Cerebellar nuclear complex (tissue), 1 donor: ENCODE measurements at regions not wholly inside any gene's neighbourhood (a gene's known extent, or its start where the extent isn't known, plus 50 kb on each side); places are given as distances from the start of the nearest gene placed in this dataset.
"Not testable (repeated sequence)": the region's sequence is repeated elsewhere in the genome, so short reads cannot be mapped to it uniquely, and the experiment has no call there.

Experiments used
- DNase-seq, 2 experiments: peaks; one replicate each; lab custom pipeline; 2025; lab: John Stamatoyannopoulos, UW

GRCh38 chr5:67880876-67881275 lies 334.7 kb upstream of the PIK3R1 start:
- no peak for DNase-seq

- no peak for DNase-seq
Measured at GRCh38 chr5:67880511-67880805, 335.1 kb upstream of the PIK3R1 start.

GRCh38 chr5:67879620-67880510 lies 335.7 kb upstream of the PIK3R1 start:
- DNase-seq, result no peak

DNA sequence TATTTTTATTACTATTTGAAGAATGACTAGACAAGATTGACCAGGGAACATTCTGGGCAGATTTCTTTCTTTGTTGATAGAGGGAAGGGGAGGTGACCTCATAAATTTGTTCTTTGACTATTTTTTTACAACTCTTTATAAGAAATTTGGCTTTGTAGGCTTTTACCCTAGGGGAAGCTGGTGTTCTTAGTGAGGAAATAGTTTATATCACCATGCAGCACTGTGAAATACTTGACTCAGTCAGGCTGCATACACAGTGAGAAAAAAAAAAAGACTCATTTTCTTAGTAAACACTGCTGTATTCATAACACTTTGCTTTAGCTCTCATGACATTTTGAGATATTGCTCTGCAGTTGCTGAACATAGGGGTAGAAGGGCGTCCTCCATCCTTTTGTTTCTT lies 336.6 kb upstream of the PIK3R1 start:
- DNase-seq, result no peak

- no peak for DNase-seq
Measured at GRCh38 chr5:67876371-67876770, 339.2 kb upstream of the PIK3R1 start.

GRCh38 chr5:67875601-67876000 lies 340.0 kb upstream of the PIK3R1 start:
- no peak for DNase-seq

GRCh38 chr5:67873935-67874334 lies 341.6 kb upstream of the PIK3R1 start:
- DNase-seq, result no peak

GRCh38 chr5:67870662-67871061 lies 344.9 kb upstream of the PIK3R1 start:
- DNase-seq, result no peak

GRCh38 chr5:67864335-67864734 lies 351.2 kb upstream of the PIK3R1 start:
- DNase-seq, result not testable (repeated sequence)

- no peak for DNase-seq
Measured at GRCh38 chr5:67858471-67859031, 357.0 kb upstream of the PIK3R1 start.

DNA sequence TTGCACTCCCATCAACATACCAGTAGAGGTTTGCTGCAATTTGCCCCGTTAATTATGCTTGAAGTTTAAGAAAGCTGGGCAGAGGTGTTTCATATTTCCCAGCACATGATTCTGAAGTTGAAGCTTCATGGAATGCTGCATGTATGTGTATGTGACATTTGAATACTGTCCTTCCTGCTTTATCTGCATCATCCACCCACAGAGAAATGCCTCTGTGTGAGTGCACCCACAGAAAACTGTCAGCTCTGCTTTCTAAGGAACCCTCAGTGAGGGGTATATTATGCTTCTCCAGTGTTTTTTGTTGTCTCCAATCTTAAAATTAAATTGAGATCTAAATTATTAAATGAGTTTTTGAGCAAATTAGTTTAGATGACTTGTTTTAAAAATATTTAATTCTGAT lies 358.1 kb upstream of the PIK3R1 start:
- no peak for DNase-seq

- DNase-seq, result no peak
Measured at GRCh38 chr5:67855523-67855922, 360.0 kb upstream of the PIK3R1 start.

GRCh38 chr5:67850906-67851305 lies 364.6 kb upstream of the PIK3R1 start:
- not testable (repeated sequence) for DNase-seq

DNA sequence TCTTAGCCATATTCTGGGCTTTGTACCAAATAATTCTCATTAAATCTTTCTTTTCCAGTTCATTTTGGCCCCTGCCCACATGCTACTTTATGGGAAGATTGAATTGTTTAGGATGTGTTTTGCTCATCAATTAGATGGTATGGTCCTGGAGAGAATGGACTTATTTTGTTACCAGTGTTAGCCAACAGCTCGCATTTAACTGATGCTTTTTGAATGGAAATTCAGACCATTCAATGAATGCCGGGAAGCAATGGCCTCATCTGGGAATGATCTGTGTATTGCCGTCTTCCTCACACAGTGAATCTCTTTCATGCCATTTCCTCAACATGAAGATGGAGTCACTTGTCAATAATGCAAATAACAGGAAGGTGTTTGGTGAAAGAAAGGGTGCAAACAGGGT lies 370.6 kb upstream of the PIK3R1 start:
- no peak for DNase-seq

- DNase-seq, result no peak
Measured at GRCh38 chr5:67842806-67843205, 372.8 kb upstream of the PIK3R1 start.

DNA sequence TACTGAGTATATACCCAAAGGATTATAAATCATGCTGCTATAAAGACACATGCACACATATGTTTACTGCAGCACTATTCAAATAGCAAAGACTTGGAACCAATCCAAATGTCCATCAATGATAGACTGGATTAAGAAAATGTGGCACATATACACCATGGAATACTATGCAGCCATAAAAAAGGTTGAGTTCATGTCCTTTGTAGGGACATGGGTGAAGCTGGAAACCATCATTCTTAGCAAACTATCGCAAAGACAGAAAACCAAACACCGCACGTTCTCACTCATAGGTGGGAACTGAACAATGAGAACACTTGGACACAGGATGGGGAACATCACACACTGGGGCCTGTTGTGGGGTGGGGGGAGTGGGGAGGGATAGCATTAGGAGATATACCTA lies 378.3 kb upstream of the PIK3R1 start:
- DNase-seq, result not testable (repeated sequence)

DNA sequence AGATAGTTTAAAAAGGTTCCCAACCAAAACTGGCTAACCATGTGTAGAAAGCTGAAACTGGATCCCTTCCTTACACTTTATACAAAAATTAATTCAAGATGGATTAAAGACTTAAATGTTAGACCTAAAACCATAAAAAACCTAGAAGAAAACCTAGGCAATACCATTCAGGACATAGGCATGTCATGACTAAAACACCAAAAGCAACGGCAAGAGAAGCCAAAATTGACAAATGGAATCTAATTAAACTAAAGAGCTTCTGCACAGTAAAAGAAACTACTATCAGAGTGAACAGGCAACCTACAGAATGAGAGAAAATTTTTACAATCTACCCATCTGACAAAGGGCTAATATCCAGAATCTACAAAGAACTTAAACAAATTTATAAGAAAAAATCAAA lies 379.1 kb upstream of the PIK3R1 start:
- not testable (repeated sequence) for DNase-seq

- DNase-seq, result no peak
Measured at GRCh38 chr5:67831048-67831447, 384.5 kb upstream of the PIK3R1 start.

GRCh38 chr5:67827541-67827940 lies 388.0 kb upstream of the PIK3R1 start:
- DNase-seq, result no peak

DNA sequence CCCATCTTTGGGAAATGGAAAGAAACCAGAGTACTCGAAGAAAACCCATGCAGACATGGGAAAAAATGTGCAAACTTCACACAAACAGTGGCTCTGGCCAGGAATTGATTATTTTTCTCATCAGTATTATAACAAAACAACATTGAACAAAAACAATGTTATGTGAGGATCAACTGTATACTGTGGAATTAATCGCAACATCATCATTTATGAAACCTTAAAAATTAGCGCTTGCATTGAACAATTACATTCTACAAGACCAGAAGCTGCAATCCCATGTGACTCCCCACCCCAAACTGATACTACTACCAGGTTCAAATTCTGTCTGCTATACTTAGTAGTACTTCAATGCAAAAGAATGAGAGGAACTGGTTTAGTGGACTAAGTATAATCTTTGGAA lies 390.7 kb upstream of the PIK3R1 start:
- DNase-seq, result no peak

DNA sequence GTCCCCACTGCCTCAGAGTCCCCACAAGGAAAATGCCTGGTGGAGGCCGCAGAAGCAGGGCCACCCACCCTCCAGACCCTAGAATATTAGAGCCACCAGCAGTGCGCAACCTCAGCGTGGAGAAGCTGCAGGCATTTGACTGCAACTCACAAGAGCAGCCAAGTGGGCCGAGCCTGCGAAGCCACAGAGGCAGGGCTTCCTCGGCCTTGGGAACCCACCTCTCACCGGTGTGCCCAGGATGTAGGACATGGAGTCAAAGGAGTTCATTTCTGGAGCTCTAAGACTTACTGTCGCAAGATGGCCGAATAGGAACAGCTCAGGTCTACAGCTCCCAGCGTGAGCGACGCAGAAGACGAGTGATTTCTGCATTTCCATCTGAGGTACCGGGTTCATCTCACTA lies 397.9 kb upstream of the PIK3R1 start:
- no peak for DNase-seq

- DNase-seq, result no peak
Measured at GRCh38 chr5:67816456-67816855, 399.1 kb upstream of the PIK3R1 start.

DNA sequence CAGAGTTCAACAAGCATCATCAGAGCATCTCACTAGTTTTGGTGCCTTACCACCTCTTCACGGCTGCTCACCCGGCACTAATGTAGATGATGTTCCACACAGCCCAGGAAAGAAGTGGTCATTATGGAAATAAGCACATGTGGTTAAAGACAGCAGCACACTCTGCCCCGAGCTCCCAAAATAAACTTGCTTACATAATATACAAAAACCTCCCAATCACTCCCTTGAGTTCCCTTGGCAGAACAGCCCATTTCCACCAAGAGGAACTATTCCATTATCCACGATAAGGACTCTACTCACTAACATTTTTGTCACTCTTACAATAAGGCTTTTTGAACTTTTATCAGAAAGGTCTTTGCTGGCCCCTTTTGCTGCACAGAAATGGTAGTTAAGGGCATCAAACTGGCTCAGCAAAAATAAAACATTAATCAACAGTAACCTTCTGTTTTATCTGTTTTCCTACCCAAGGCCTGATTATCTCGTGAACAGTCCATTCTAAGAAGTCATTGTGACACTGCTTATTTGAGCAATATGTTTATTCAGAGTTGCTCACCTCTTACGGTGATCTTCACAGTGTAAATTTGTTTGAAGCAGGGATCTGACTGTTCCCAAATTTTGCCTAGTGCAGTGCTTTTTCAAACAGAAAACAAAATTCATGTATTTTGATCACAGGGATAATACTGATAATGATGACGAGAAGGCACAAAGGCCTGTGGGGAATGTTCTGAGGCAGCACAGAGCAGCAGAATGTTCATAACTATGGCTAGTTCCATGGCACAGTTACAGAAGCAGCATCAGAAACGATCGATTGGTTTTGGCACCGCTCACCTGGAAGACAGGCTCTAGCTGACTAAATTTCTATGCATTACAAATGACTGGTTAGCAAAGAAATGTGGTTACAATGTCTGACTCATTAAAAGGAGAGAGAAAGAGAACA lies 399.8 kb upstream of the PIK3R1 start:
- no peak for DNase-seq
